HG03139 (cell line): ENCODE measurements at regions not wholly inside any gene's neighbourhood (a gene's known extent, or its start where the extent isn't known, plus 50 kb on each side); places are given as distances from the start of the nearest gene placed in this dataset.

ENCODE experiments used
- ATAC-seq: cut with Tn5 transposase; IDR thresholded peaks from one replicate; pipeline ENCODE4 v1.9.1; 2021; ENCODE audit not compliant: unreplicated experiment

GRCh38 chr9:129250786-129251185, 72.7 kb upstream of the IER5L start:
- ATAC-seq, result no peak

DNA sequence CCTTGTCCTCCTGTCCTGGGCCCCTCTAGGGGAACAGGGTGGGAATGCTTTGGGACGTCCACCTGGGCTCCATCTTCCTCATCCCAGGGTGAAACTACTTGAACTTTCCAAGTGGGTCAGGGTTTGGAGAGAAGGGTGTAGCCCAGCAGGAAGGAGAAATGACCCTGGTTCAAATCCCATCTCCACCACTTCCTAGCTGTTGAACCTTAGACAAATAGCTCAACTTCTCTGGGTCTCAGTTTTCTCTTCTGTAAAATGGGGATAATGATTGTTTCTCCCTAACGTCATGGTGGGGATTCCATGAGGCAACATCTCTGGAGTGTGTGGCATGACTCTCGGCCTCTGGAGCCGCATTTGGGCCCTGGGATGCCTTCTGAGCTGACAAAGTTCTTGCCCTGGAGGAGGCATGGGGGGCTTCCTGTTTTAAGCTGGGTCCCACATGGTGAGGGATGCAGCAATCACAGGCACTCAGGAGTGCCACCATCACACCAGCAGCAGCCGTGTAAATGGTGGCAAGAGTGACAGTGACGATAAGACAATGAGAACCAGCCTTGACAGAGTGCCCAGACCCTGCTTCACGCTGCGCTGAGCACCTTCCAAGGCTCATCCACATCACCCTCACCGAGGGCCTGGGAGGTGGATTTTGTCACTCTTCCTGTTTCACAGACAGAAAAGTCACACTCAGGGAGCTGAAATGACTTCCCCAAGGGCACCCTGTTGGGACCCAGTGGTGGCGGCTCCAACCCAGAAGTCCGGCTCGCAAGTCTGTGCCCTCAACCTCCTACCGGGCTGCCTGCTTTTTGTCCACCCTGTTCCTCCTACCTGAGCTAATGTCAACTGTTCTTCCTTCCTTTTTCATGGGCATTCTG, 69.5 kb upstream of the IER5L start:
- no peak for ATAC-seq

DNA sequence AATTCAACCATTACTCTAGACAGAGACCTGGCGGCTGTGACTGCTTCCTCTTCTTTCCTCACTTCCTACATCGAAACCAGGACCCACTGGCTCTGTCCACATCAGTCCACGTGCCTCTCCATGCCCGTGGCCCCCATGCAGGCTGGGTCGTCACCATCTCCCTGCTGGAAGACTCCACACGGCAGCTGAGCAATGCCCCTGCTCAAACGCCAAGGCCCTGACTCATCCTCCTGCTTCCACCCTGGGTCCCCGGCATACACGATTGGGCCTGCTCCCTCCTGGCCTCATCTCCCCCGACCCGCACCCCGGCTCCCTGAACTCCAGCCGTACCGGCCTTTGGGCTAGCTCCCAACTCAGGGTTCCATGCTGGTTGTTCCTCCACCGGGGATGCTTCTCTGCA, 67.2 kb upstream of the IER5L start:
- no peak for ATAC-seq

GRCh38 chr9:129242971-129243561, 65.0 kb upstream of the IER5L start:
- no peak for ATAC-seq

DNA sequence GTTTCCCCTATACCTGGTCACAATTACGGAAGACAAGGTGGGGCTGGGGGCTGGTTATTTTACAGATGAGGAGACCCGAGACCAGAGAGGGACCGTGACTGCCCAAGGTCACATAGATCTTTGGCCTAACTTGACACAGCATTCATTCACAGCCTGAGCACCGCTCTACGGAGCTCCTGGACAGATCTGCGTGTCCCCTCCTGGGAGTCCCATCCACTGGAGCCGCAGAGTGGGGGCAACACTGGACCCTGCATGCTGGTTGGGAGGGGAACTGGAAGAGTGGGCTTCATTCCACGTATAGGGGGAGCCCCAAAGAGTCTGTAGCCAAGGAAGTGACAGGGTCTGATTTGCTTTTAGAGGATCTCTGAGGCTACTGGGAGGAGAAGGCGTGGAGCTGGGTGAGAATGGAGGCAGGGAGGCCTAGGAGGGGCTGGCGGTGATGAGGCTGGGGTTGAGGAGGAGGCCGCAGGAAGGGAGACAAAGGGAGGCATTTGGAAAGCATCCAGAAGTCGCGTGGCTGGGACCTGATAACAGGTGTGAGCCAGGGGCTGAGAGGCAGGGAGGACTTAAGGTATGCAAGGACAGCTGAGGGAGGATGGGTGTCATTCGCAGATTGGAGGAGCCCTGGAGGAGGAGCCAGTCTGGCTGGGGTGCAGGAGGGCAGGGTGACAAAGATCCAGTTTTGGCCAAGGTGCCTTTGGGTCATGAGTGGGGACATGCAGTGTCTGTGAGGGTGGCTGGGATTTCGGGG, 64.3 kb upstream of the IER5L start:
- ATAC-seq, result no peak

DNA sequence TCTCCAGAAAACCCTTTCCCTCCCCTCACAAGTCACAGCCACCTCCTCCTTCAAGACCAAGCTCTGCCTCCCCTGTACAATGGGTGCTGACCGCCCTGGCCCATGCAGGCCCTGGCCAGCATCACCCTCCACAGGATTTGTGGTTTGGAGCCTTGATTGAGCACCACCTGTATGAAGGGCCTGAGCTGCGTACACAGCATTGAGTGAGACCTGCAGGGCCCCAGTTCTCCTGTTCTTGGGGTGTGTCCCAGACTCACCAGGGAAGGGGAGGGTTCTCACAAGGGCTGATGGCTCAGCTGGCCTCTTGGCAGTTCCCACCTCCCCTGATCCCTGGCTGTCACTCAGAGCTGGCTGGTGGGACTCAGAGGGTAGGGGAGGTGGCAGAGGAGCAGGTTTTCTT, 63.7 kb upstream of the IER5L start:
- ATAC-seq, result no peak

DNA sequence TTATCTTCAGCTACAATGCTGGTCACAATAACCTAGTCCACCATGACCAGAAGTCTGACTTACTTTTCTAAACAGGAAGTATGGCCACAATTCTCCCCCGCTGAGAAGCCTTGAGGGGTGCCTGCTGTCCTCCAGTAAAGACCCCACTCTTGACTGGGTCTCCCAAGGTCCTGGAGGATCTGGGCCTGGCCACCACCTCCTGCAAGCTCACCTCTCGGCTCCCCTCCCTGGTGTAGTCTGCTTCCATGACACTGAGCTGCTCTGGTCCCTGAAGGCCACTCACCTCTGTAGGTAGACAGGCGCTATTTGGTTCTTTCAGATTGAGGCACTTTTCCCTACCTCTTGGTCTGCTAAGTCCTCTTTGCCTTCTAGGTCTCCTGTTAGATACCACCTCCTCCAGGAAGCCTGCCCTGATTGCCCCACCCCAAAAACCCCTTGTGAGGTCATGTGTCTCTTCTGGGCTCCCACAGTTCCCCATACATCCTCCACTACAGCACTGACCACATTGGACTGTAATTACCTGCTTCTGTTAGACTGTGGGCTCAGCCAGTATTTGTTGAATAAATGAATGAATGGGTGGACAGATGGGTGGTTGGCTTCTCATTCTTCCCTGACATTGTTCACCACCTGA, 62.6 kb upstream of the IER5L start:
- ATAC-seq, result no peak

DNA sequence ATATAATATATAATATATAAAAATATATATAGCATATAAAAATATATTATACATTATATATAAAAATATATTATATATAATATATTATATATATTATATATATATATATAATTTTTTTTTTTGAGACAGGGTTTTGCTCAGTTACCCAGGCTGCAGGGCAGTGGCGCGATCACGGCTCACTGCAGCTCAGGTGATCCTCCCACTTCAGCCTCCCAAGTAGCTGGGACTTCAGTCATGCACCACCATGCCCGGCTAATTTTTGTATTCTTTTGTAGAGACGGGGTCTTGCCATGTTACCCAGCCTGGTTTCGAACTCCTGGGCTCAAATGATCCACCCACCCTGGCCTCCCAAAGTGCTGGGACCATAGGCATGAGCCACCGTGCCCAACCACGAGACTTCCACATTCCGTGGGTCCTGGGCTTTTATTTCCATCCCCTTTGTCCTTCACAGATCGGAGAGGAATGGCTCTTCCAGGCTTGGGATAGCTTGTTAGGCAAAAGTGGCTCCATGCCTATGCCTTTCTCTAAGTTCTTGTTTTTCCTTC, 62.0 kb upstream of the IER5L start:
- no peak for ATAC-seq

GRCh38 chr9:129237803-129238202, 59.7 kb upstream of the IER5L start:
- ATAC-seq, result no peak

- ATAC-seq, result no peak
Observed at GRCh38 chr9:129237164-129237611, 59.1 kb upstream of the IER5L start.

GRCh38 chr9:129236441-129237145, 58.5 kb upstream of the IER5L start:
- ATAC-seq, result no peak

DNA sequence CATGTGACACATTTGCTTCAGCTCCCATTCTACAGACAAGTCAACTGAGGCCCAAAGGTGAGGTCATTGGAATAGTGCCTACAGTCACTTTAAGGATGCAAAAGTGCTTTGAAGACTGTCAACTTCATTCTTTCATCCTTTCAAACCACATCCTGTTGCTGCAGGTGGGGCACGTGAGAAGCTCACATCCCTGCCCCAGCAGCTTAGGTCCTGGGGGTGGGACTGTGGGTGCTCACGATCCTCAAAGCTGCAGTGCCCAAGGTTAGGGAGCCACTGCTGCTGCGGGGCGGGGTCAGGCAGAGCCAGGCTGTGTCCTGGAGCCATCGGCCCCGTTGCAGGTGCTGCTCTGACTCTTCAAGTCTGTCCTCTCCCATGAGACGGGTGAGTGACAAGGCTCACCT, 57.9 kb upstream of the IER5L start:
- ATAC-seq, result no peak

DNA sequence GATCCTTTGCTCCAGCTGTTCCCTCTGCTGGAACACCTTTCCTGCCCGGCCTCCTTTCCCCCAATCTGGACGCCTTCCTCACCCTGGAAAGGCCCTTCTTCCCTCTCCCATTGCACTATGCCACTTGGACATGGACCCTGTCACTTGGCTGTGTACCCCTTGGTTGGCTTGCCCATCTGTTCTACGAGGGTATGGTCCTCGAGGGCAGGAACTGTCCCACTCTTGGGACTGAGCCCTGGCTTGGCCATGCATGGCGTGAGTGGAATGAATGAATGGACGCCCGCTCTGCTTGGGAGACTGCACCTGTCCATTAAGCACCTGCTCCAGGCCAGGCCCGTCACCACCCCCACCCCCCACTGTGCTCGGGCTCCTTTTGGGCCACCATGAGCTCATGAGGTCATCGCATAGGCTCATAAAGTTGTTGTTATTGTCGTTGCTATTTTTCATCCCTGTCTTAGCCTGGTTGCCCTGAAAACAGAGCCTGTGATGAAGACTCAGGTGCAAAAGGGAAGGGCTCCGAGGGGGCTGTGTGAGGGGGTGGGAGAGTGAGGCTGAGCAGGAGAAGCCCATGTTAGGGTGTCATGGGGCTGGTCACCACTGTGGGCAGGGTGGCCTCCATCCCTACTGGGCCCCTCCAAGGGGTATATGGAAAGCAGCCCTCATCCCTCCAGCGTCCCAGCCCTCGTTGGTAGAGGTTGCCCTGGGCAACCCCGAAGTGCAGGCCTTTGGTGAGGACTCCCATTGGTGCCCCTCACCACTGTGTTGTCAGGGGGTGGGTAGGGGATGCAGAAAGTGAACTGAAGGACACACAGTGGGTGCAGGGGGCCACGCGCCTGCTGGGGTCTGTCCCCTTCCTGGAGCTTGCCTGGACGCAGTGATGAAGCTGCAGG, 57.2 kb upstream of the IER5L start:
- no peak for ATAC-seq

- ATAC-seq, result no peak
Observed at GRCh38 chr9:129234491-129234890, 56.4 kb upstream of the IER5L start.

- no peak for ATAC-seq
Observed at GRCh38 chr9:129232839-129233591, 55.0 kb upstream of the IER5L start.

DNA sequence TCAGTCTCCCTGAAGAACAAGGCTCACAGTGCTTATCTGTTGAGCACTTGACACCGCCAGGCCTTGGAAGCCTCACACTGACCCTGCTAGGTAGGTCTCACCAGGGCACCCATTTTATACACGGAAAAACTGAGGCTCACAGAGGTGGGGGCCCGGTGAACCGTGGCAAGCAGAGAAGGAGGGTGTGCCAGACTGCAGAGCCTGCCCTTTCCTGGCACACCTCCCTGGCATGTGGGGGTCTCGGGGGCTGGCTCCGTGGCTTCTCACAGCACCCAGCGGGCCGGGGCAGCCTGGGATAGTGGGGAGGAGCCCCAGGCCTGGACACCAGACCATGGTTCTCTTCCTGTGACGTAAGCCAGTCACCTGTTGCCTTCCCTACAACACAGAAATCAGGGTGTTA, 53.7 kb upstream of the IER5L start:
- no peak for ATAC-seq

GRCh38 chr9:129231022-129231739, 53.1 kb upstream of the IER5L start:
- no peak for ATAC-seq

DNA sequence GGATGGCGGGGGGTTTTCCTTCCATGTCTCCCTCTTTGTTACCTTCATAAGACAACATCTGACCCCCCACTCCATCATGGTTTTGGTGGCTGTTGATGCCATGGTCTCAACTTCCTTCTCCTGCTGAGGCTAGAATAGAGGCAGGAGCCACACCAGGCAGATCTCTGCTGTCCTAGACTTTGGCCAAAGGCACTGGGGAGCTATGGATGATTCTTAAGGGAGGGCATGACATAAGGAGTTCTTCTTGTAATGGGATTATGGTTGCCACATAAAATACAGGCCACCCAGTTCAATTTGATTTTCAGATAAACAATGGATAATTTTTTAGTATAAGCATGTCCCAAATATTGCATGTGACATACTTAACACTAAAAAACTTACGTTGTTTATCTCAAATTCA, 52.2 kb upstream of the IER5L start:
- ATAC-seq, result no peak
